ENCODE measurements at regions not wholly inside any gene's neighbourhood (a gene's known extent, or its start where the extent isn't known, plus 50 kb on each side); places are given as distances from the start of the nearest gene placed in this dataset.
"Not testable (repeated sequence)": the region's sequence is repeated elsewhere in the genome, so short reads cannot be mapped to it uniquely, and the experiment has no call there.

DNA sequence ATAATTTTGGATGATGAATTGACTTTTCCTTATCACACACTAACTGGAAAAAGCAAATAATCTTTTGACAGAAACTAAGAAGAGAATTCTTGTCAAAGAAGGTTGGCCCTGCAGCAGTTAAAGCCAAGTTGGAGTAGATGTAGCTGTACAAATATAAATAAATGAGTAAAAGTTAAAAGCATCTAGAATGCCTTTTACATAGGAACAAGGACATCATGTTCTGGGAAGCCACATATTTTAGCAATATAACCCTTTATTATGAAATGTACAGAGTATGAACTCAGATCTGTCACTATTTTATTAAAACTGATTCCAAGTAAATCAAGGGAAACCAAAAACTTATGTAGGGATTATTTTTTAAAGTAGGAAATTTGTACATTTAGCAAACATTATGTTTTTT, 269.4 kb upstream of the FAT4 start:
- no peak for DNase-seq

DNA sequence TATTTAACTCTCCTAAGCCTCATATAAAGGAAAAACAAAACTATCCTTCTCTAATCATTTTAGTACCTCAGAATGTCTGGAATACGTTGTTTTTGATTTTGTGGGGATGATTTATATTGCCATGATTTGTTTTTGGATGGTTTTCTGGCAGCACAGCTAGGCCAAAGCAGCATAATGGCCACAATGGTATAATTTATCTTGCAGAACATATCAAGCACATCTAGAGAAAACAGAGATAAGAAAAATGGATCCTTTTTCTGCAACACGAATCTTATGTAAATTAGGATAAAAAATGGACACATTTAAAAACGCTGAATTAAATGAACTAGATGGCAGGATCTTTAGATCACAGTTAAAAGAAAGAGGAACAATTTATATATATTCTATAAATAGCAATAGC, 269.9 kb upstream of the FAT4 start:
- DNase-seq = no peak

DNA sequence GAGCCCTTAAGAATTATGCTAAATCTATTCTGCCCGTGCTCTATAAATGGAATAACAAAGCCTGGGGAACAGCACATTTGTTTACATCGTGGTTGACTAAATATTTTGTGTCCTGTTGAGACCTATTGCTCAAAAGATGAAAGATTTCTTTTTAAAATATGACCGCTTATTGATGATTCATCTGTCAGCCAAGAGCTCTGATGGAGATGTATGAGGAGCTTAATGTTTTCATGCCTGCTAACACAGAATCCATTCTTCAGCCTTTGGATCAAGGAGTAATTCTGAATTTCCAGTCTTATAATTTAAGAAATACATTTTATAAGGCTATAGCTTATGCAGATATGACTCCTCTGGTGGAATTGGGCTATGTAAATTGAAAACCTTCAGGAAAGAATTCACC, 271.3 kb upstream of the FAT4 start:
- DNase-seq = no peak

DNA sequence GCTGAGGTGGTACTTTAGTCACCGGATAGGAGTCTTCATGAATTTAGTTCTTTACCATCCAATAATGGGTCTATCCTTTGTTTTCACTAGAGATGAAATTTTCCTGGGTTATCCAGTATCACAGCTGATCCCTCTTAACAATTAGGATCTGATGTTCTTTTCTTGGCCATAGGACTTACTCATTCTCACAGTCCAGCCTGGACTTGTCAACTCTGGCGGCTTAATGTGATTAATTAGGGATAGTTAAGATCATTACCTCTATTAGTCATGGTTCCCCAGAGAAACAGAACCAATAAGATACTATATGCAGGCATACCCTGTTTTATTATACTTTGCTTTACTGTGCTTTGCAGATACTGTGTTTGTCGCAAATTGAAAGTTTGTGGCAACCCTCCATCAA, 272.7 kb upstream of the FAT4 start:
- DNase-seq = no peak

DNA sequence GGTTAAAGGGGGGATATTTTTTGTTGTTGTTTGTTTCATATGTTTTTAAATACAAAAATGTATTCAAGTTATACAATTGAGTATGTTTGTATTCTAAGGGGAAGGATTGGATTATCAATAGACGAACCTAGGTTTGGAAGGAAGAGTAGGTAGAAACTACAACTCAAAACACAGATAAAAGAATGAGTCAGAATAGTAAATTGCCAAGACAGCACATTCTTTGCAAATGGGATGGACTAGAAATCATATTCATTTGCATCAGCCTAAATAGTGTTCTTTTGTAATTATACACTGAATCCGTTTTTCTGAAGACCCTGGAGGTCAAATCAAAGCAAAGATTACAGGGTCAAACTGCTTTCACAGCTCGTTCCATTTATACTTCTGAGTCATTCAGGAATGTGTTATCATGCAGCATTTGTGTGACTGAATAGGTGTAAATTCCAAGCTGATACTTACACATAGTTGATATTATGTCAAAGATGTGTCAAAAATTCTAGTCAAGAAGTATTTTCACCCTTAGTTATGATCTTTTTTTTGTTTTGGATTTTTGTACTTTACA, 273.3 kb upstream of the FAT4 start:
- no peak for DNase-seq

DNA sequence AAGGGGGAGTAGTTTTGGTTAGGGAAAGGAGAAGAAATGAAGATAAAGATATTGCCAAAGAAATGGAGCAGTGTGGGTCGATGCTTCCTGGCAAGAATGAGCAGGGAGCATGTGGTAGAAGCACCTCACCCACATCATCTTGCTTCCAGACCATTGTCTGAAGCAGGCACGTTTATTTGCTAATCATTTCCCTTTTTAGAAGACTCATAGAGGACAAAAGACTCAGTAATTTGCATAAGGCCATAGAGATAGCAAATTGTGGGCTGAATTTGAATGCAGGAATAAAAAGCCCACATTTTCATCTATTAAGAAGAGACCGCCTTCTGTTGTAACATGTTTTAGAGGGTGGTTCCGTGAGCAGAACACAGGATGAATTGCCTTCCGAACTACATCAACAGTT, 275.2 kb upstream of the FAT4 start:
- DNase-seq = no peak

DNA sequence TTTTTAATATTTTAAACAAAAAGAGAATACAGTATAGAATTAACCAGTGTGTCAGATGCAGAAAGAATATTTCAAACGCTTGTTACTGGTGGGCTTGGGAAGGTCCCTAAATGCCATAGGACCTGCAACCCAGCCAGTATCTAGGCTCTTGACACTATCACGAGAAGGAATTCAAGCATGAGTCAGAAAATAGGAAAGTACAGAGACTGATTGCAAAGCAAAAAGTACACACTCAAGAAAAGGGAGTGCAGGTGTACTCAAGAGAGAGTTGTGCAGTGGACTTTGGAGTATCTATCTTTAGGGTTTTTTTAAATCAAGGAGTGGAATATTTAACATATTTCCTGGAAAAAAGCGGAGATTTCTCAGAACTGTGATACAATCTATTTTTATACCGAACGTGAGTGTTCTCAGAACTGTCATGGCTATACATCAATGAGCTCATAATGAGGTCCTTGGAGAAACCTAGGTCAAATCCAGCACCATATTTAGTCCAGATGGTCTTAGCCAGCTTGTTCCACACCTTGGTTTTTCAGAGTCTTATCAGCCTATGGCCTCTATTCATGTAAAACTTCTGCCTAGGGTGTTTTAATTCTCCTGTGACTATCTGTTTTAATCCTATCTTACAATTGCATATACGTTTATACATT, 291.8 kb upstream of the FAT4 start:
- no peak for DNase-seq

DNA sequence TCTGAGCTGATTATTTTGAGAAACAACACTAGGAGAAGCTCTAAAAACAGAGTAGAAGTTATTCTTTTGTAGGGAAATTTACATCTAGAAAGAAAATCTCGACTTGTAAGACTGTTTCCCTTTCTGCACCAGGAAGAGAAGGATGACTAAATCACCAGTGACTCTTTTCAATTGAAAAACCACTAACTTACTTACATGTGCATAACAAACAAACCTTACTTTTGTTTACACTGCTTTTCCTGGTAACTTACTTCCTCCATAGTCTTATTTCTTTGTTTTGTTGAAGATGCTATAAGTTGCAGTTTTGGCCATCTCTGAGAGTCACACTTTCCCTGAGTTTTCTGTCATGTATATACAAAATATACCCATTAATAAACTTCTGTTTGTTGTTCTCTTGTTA, 293.6 kb upstream of the FAT4 start:
- DNase-seq = no peak

DNA sequence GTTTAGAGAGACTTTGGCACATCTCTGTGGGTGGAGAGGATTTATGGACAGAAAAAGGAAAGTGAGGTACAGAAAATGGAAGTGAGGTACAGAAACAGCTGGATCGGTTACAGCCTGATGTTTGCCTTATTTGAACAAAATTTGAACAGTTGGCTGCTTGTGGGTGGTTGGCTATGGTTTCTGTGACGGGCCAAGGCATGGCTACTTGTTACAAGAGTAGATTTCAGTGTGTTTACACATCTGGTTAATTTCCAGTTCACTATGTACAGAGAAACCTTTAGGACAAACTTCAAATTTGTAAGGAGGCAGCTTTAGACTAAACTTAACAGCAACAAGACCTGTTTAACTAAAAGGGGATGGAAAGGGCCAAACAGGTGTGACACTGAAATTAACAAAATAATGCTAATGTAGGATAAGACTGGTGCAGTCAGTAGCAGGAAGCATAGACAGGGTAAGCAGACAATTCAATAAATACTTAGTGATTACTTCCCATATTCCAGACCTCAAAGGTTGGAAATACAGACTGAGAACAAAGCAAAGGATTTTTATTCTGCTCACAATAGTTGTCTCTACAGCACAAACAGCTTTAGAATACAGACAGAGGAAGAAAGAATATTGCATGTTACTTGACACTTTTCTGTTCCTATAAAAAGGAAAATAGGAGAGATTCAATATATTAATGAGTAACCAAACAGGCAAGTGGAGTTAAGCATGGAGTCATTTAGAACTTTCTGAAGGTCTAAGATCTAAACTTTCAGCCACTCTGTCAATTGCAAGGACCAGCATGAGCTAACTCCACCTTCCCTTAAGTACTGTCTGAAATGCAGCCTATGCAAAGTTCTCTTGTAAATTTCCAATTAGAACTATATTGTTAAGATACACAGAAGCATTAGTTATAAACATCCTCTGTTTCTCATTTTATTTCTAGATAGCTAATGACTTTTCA, 294.4 kb upstream of the FAT4 start:
- DNase-seq = no peak

DNA sequence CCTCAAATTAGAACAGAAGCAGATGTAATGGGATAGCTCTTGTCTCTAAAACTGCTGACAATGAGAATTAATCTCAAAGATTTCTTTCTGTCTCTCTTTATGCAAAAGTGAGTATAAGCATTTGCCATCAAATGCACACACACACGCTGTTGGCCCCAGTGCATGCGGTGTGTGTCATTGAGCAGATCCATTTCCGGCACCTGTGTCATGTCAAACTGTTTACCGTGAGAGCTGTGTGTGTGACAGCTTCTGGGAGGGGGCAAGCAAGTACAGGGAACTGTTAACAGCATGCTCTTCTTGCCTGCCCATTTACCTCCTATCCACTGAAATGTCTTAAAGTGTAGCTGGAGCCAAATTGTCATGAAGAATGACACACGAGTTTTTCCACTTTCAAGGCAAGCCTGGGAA, 297.9 kb upstream of the FAT4 start:
- DNase-seq = no peak

DNA sequence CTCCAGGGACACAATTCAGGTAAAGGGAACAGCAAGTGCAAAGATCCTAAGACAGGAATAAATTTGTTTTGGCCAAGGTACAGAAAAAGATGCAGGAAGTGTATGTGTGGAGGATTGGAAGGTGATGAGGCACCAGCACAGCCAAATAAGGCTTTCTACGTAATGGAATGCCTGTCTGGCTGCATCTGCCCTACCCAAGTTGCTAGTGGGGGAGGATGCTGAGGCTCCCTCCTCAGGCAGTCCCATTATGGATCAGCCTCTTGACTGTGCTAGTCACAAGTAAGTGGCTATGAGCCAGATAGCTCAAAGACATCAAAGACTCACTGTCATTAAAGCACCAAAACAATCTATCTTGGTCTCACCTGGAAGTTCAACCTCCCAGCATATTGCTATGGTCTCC, 300.9 kb upstream of the FAT4 start:
- no peak for DNase-seq

DNA sequence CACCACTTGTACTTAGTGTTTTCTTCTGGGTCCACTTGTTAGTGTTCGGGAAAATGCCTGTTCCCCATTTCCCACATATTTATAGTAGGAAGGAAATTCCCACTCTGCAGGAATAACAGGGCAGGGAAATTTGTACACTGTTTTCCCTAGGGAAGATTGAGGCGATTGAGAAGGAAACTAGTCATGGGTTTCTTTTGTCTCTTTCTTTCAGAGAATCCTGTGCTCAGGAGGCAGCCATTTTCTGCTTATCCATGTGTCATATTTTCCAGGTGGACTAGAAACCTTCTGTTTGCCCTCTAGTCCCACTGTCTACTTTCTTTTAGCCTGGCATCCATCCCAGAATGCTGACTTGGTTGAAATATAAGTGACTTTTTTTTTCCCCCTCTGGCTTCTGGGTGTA, 299.1 kb upstream of the ANKRD50 start:
- no peak for DNase-seq

DNA sequence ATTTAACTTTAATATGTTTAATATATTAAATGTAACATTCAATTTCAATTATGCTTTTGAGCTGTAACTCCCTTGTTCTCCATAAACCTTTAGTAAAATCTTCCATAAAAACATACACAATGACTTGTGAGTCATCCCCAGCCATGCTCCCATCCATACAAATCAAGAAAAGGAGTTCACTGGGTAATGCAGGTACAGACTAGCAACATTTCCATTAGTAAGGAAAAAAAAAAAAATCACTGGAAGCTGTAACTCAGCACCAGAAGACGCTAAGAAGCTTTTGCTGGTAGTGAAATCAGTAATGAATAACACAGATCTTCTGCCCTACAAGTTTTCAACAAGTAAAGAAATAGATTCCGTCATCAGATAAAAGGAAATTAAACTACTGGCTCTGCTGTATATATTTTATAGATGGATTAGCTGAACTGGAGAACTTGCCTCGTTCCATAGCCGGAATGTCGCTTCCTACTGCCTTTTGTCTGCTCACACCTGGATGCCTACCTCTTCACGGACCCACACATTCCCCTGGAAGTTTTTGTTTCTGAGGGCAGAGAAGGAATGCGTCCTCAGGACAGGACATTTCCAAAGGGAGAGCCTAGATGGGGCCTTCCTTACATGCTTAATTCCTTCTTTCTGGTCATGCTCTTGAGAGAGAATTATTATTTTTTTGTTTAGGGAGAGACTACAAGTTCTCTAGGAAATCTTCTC, 298.4 kb upstream of the ANKRD50 start:
- no peak for DNase-seq

DNA sequence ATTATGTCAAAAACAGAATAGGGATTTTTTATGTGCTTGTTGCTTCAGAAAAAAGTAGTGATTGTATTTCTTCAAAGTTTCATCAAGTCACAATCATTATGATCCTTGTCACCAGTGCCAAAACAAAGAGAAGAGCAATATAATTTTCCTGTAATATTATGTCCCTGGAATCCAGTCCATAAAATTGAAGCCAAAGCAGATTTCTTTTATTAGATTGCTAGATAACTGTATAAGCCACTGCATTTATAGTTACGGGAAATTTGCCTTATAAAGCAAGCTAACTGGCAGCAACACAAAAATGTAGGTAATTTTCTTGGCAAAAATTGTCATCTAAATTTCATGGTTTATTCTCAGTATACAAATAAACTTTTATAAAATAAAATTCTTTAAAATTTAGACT, 296.1 kb upstream of the ANKRD50 start:
- DNase-seq = no peak

DNA sequence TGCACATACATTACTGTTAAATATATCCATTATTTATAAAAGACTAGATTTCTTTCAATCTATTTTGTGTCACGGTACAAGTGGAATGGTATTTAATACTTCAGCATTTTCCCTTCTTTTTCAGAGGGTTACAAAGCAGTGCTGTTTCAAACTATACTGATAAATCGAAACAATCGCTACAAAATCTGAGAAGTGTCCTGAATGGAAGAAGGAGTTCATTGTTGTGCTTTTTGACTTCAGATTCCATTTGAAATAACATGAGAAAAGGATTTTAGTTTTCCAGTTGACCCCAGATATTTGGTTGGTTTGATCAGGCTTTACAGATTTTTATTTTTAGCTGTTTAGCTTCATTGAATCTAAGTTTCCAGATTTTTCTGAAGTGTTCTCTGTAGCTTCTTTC, 292.1 kb upstream of the ANKRD50 start:
- no peak for DNase-seq

DNA sequence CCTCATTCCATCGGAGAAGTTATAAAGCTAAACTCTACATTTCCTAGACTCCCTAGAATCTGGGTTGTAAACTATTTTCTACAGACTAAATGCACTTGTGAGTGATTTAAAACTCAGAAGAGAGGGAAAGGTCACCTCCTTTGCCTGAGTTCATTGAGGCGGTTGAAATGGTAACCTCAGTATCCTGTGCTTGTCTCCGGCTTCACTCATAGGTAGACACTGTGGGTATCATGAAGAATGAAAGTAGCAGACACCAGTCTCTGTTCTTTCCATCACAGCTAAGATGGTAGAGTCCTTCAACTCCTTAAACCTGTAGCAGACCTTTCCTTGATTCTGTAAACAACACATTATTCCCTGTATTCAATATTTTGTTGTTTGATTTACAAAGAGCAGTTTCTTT, 291.3 kb upstream of the ANKRD50 start:
- DNase-seq = no peak

DNA sequence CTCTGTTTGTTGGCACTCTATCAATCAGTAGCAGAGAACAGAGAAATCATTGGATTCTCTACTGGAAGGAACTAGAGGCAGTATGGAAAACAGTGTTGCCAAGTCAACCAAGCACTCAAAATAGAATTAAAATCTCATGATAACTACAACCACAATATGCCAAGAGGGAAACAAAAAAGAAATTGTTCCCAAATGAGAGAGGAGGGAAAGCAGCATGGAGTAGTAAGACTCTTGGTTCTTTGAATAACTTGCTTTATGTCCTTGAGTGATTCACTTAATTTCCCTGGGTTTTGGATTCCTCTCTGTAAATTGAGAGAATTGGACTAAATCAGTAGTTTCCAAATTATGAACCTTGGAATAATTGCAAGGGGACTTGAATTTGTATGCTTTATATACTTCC, 285.5 kb upstream of the ANKRD50 start:
- DNase-seq = no peak

DNA sequence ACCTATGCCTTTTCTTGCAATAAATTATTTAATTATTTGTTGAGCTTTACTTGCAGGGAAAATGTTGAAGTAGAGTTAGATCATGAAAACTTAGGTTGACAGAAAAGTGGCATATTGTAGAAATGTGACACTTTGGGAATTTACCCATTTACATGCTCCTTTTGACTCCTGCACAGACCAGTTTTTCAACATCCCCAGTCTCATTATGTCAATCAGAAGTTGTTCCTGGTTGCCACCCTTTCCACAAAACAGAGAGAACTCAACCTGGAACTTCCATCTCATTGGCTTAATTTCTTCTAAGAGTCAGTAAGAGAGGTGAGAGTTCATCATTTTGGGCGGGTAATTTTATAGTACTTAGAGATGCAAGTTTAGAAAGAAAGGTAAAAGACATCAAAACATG, 284.6 kb upstream of the ANKRD50 start:
- no peak for DNase-seq

DNA sequence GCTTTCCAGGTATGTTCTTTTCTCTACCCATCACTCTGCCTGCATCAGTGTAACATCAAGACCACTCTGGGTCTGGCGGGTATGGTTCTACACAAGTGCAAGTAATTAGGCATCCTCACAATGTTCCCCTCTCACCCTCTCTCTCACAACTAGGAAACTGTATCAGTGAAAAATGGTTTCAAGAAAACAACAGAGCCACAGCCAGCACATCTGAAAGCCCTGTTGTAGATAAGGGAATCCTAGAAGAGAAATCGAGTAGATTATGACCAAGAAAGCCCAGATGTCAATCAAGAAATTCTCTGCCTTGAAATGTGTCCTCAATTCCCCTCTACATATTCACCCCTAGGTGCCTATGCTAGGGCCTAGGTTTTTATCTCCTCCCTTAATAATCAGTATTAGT, 281.3 kb upstream of the ANKRD50 start:
- no peak for DNase-seq

DNA sequence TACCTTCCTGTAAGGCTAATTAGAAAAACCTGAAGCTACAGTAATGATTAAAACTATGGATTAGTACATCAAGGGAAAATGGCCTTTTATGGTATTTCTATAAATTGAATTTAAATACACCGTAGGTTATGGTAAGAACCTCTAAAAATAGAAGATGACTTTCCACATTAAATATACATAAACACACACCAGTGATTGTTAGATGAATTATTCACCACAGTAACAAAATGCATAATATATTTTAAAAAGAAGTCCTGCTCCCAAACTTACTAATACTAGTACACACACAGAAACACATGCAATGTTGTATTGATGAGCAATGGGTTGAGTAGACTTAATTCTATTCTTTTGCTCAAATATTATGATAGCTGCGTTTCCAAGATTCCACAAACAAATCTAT, 277.9 kb upstream of the ANKRD50 start:
- DNase-seq = no peak

DNA sequence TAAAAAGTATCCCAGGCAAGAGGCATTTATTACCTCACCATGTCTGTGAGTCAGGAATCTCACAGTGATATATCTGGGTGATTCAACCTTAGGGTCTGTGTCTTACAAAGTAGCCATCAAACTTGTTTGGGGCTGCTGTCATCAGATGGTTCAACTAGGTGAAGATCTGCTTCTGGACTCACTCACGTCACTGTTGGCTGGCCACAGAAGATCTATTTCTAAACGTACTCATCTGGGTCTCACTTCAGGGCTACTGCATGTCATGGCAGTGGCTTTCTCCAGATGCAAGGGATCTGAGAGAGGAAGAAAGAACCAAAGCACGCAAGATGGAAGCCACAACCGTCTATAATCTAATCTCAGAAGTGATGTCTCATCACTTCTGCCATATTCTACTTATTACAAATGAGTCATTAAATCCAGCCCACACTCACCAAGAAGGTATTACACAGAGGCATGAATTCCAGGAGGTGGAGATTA, 267.8 kb upstream of the ANKRD50 start:
- no peak for DNase-seq

DNA sequence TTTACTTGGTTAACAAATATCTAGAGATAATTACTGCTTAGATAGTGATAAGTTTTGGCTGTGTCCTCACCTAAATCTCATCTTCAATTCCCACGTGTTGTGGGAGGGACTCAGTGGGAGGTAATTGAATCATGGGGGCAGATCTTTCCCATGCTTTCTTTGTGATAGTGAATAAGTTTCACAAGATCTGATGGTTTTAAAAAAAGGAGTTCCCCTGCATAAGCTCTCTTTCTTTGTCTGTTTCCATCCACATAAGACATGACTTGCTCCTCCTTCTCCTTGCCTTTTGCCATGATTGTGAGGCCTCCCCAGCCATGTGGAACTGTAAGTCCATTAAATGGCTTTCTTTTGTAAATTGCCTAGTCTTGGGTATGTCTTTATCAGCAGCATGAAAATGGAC, 266.0 kb upstream of the ANKRD50 start:
- DNase-seq = not testable (repeated sequence)

DNA sequence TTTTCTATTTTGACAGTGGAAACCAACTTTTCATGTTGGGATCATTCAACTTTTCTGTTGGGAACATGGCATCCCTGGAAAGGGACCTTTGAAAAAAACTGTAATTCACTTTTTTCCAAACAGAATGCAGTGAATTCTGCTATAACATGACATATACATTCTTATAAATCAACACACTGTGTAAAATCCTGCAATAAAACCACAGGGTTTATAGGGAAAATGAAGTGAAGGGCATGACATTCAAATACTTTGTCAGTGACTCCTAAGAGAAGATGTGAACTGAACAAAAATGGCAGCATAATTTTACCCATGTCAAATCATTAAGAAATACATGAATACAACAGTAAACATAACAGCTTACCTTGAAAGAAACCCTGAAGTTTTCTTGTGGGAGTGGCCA, 264.5 kb upstream of the ANKRD50 start:
- DNase-seq = no peak

DNA sequence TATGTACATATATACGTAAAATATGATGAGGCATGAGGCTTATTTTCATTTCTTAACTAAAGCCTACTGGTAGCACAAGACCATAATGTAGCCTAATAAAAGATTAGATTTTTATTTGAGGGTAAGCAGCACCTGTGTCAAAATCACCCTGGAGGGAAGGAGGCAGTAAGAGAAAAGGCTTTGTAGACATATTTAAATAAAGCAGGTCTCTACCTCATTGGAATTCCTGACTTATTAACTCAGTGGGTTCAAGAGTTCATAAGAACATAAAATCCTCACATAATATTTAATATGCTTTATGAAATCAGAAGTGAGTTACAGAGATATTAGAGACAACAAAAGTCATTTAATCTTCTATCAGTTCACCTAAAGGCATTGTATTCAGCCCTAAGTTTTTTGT, 261.6 kb upstream of the ANKRD50 start:
- no peak for DNase-seq

Measured in NCI-H1092 (cell line).